Osteocyte (in vitro differentiated cells): ENCODE measurements at regions not wholly inside any gene's neighbourhood (a gene's known extent, or its start where the extent isn't known, plus 50 kb on each side); places are given as distances from the start of the nearest gene placed in this dataset.

Experiments used
- DNase-seq: peaks from one replicate; pipeline ENCODE4 v3.0.0; 2021; ENCODE audit warnings: mixed read lengths; ENCODE audit not compliant: unreplicated experiment; ENCODE audit errors: extremely low spot score
- H3K27ac Mint-ChIP-seq: one replicate; pipeline ENCODE4 v1.8.0; 2021; ENCODE audit warnings: mild to moderate bottlenecking, mixed read lengths; ENCODE audit not compliant: unreplicated experiment
- H3K27me3 Mint-ChIP-seq: one replicate; pipeline ENCODE4 v1.8.0; 2021; ENCODE audit warnings: mixed read lengths; ENCODE audit not compliant: unreplicated experiment
- H3K36me3 Mint-ChIP-seq: one replicate; pipeline ENCODE4 v1.8.0; 2021; ENCODE audit warnings: mixed read lengths; ENCODE audit not compliant: unreplicated experiment
- H3K4me1 Mint-ChIP-seq: one replicate; pipeline ENCODE4 v1.8.0; 2021; ENCODE audit warnings: mixed read lengths; ENCODE audit not compliant: unreplicated experiment
- H3K4me3 Mint-ChIP-seq: one replicate; pipeline ENCODE4 v1.8.0; 2021; ENCODE audit warnings: mild to moderate bottlenecking, moderate library complexity, mixed read lengths; ENCODE audit not compliant: unreplicated experiment
- H3K9me3 Mint-ChIP-seq: one replicate; pipeline ENCODE4 v1.8.0; 2021; ENCODE audit warnings: mixed read lengths; ENCODE audit not compliant: unreplicated experiment
- TF ChIP-seq, protein P1 (sequence below): fragments of 200-600 bp; sonication (generic); IDR thresholded peaks from 2 replicates; pipeline ENCODE4 v1.5.0; 2021; ENCODE audit warnings: antibody characterized with exemption, mild to moderate bottlenecking, moderate library complexity

DNA sequence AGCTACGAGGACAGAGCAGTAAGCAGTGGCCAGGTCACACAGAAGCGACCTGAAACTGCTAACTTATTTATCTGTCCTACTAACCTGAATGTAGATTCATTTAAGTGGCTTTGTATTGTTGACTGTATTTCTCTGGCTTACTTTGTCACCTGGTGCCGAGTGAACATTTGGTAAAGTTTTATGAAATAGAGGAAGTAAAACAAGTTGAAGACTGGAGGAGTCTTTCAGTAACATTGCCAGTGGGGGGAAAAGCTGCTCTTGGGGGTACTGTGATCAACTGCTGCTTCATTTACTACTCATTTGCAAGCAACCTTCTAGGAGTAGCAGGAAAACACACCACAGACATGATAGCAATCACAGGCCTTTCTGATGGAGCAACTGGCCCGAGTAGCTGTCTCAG lies 615.0 kb downstream of the FGF9 start:
- no peaks in the 10 kb centered on the region for H3K36me3 Mint-ChIP-seq
- H3K9me3 Mint-ChIP-seq = peaks cover 34% of the 10 kb centered on the region
- H3K27me3 Mint-ChIP-seq = no peaks in the 10 kb centered on the region
- H3K4me1 Mint-ChIP-seq = no peaks in the 10 kb centered on the region
- TF ChIP-seq, protein P1, sequence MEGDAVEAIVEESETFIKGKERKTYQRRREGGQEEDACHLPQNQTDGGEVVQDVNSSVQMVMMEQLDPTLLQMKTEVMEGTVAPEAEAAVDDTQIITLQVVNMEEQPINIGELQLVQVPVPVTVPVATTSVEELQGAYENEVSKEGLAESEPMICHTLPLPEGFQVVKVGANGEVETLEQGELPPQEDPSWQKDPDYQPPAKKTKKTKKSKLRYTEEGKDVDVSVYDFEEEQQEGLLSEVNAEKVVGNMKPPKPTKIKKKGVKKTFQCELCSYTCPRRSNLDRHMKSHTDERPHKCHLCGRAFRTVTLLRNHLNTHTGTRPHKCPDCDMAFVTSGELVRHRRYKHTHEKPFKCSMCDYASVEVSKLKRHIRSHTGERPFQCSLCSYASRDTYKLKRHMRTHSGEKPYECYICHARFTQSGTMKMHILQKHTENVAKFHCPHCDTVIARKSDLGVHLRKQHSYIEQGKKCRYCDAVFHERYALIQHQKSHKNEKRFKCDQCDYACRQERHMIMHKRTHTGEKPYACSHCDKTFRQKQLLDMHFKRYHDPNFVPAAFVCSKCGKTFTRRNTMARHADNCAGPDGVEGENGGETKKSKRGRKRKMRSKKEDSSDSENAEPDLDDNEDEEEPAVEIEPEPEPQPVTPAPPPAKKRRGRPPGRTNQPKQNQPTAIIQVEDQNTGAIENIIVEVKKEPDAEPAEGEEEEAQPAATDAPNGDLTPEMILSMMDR = no peak
- H3K27ac Mint-ChIP-seq = no peak overlapping the region
- DNase-seq = no peak
- H3K4me3 Mint-ChIP-seq = no peak overlapping the region

DNA sequence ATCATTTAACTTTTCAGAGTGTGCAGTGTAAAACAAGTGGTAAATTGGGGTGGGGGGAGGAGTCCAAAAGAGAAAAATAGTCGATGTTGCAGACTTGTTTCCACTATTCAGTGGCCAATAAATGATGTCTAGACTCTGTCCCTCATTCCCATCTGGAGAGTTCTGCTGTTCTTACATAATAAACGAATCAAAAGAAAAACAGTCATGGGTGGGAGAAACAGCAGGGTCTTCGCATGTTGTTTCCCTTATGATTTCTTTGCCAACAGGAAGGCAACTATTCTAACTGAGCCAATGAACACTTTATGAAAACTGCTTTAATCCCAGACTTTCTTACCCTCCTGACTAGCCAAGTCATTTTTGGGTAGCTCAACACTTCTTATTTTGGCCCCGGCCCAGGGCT lies 615.5 kb downstream of the FGF9 start:
- no peaks in the 10 kb centered on the region for H3K4me1 Mint-ChIP-seq
- H3K27ac Mint-ChIP-seq = no peak overlapping the region
- TF ChIP-seq, protein P1 = no peak
- H3K27me3 Mint-ChIP-seq = no peaks in the 10 kb centered on the region
- no peak overlapping the region for H3K4me3 Mint-ChIP-seq
- DNase-seq = no peak
- H3K9me3 Mint-ChIP-seq = peaks cover 34% of the 10 kb centered on the region
- H3K36me3 Mint-ChIP-seq = no peaks in the 10 kb centered on the region

DNA sequence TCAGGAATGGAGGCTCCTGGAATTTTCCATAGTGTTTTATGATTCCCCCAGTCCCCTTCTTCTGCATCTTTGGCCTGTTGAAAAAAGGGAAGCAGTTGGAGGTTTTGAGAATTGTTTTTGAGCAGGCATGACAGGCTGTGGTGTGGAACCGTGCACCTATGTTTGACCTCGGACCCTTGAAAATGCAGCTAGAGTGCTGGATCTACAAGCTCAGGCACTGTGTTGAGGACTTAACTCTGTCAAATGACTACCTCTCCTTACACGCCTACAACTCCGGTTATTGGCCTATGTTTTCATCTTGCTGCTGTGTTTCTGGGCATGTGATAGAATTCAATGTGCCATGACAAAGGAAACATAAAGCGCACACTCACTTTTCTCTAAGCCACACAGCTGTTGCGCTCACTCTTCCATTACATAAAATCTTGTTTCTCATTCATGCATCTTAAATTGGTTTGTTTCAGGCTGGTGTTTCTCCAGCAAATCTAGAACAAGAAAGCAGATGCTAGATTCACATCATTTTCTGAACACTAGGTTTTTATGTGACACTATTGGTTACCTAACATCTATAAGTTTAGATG lies 616.6 kb downstream of the FGF9 start:
- Mint-ChIP-seq H3K9me3 (peaks cover 30% of the 10 kb centered on the region), H3K4me3 (no peak overlapping the region), H3K4me1 (no peaks in the 10 kb centered on the region), H3K36me3 (no peaks in the 10 kb centered on the region), H3K27ac (no peak overlapping the region), H3K27me3 (no peaks in the 10 kb centered on the region)
- no peak for DNase-seq
- TF ChIP-seq, protein P1 = no peak

DNA sequence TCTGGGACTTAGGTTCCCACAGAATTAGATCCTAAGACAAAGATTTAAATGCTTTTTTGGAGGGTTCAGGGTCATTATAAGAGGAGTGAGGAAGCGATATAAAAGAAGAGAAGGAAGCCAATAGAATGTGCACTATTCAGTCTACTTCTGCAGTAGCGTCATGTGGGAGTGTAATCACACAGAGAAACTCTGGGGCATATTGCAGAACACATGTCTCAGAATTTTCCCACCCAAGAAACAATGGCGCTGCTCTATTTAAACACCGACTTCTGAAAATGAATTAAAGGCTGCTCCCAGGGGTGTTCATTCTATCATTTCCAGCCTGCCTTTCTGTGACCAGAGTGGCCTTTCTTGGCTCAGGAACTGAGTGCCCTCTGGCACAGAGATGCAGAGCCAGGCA lies 617.6 kb downstream of the FGF9 start:
- H3K27ac Mint-ChIP-seq = no peak overlapping the region
- no peak for DNase-seq
- no peaks in the 10 kb centered on the region for H3K27me3 Mint-ChIP-seq
- no peak overlapping the region for H3K4me3 Mint-ChIP-seq
- no peaks in the 10 kb centered on the region for H3K4me1 Mint-ChIP-seq
- peaks cover 26% of the 10 kb centered on the region for H3K9me3 Mint-ChIP-seq
- TF ChIP-seq, protein P1 = no peak
- H3K36me3 Mint-ChIP-seq = no peaks in the 10 kb centered on the region

DNA sequence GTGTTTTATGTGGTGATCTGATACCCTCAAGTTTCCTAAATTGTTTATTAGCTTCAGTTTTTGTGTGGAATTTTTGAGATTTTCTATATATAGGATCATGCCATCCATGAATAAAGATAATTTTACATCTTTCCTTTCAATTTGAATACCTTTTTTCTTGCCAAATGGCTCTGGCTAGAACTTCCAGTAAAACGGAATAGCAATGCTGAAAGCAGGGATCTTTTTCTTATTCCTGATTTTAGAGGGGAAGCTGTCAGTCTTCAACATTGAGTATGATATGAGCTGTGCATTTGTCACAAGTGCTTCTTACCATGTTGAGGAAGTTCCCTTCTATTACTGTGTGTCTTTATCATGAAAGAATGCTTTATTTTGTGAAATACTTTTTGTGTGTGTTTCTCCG lies 618.8 kb downstream of the FGF9 start:
- TF ChIP-seq, protein P1 = no peak
- H3K9me3 Mint-ChIP-seq = peaks cover 19% of the 10 kb centered on the region
- H3K27ac Mint-ChIP-seq = no peak overlapping the region
- no peak for DNase-seq
- no peak overlapping the region for H3K4me3 Mint-ChIP-seq
- H3K4me1 Mint-ChIP-seq = no peaks in the 10 kb centered on the region
- no peaks in the 10 kb centered on the region for H3K27me3 Mint-ChIP-seq
- no peaks in the 10 kb centered on the region for H3K36me3 Mint-ChIP-seq
